Mucosa of stomach (tissue), 1 donor: ENCODE measurements at regions not wholly inside any gene's neighbourhood (a gene's known extent, or its start where the extent isn't known, plus 50 kb on each side); places are given as distances from the start of the nearest gene placed in this dataset.

Source experiments
- H3K27me3 ChIP-seq: one replicate; pipeline ENCODE4 v1.7.0; 2013; ENCODE audit warnings: mild to moderate bottlenecking, low read length; ENCODE audit not compliant: control insufficient read depth, insufficient read depth
- H3K36me3 ChIP-seq: one replicate; pipeline ENCODE4 v1.7.0; 2013; ENCODE audit warnings: low read length; ENCODE audit not compliant: control insufficient read depth, insufficient read depth
- H3K4me1 ChIP-seq: one replicate; pipeline ENCODE4 v1.7.0; 2013; ENCODE audit warnings: mild to moderate bottlenecking, low read length; ENCODE audit not compliant: control insufficient read depth, insufficient read depth
- H3K4me3 ChIP-seq: one replicate; pipeline ENCODE4 v1.7.0; 2013; ENCODE audit warnings: low read length
- H3K9ac ChIP-seq: one replicate; pipeline ENCODE4 v1.7.0; 2013; ENCODE audit warnings: mild to moderate bottlenecking, low read length, moderate library complexity
- H3K9me3 ChIP-seq: one replicate; pipeline ENCODE4 v1.7.0; 2013; ENCODE audit warnings: mild to moderate bottlenecking, low read length, moderate library complexity; ENCODE audit not compliant: control insufficient read depth
- donor health status: Pancreatic carcinoma.

GRCh38 chr14:82740547-82740946 is 1206.9 kb upstream of the SEL1L start:
- Histone ChIP-seq H3K27me3 (no peaks in the 10 kb centered on the region), H3K36me3 (no peaks in the 10 kb centered on the region), H3K4me3 (no peak overlapping the region), H3K4me1 (no peaks in the 10 kb centered on the region), H3K9ac (no peak overlapping the region), H3K9me3 (no peaks in the 10 kb centered on the region)

- Histone ChIP-seq H3K27me3 (no peaks in the 10 kb centered on the region), H3K4me3 (no peak overlapping the region), H3K9me3 (no peaks in the 10 kb centered on the region), H3K36me3 (no peaks in the 10 kb centered on the region), H3K4me1 (no peaks in the 10 kb centered on the region), H3K9ac (no peak overlapping the region)
These were observed 1221.8 kb upstream of the SEL1L start for GRCh38 chr14:82755476-82755875.

- Histone ChIP-seq H3K27me3 (no peaks in the 10 kb centered on the region), H3K36me3 (no peaks in the 10 kb centered on the region), H3K4me1 (no peaks in the 10 kb centered on the region), H3K9me3 (no peaks in the 10 kb centered on the region), H3K4me3 (no peak overlapping the region), H3K9ac (no peak overlapping the region)
These were observed 1222.3 kb upstream of the SEL1L start for GRCh38 chr14:82755923-82756322.

- Histone ChIP-seq H3K27me3 (no peaks in the 10 kb centered on the region), H3K4me1 (no peaks in the 10 kb centered on the region), H3K36me3 (no peaks in the 10 kb centered on the region), H3K9ac (no peak overlapping the region), H3K9me3 (no peaks in the 10 kb centered on the region), H3K4me3 (no peak overlapping the region)
These were observed 1224.1 kb upstream of the SEL1L start for GRCh38 chr14:82757776-82758175.

- Histone ChIP-seq H3K9ac (no peak overlapping the region), H3K4me3 (no peak overlapping the region), H3K36me3 (no peaks in the 10 kb centered on the region), H3K4me1 (no peaks in the 10 kb centered on the region), H3K9me3 (no peaks in the 10 kb centered on the region), H3K27me3 (no peaks in the 10 kb centered on the region)
These were observed 1226.0 kb upstream of the SEL1L start for GRCh38 chr14:82759656-82760055.

GRCh38 chr14:82766123-82766522 is 1232.5 kb upstream of the SEL1L start:
- Histone ChIP-seq H3K4me3 (no peak overlapping the region), H3K9me3 (no peaks in the 10 kb centered on the region), H3K9ac (no peak overlapping the region), H3K27me3 (no peaks in the 10 kb centered on the region), H3K36me3 (no peaks in the 10 kb centered on the region), H3K4me1 (no peaks in the 10 kb centered on the region)

DNA sequence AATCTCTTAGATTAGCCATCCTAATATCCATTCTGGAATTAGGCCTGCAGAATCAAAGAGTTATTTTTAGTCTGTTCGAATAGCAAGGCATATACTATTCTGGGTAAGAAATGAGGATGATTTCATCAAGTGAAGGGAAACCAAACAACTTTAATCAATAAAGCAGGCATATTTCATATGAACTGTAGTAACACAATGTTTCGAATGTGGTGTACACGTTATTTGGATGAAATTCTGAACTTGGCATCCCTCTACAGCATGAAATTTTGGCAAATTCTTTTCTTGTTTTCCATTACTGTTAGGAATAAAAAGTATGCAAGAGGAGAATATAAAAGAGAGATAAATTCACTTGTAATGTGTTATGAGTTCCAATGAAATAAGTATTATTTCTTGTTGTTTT is 1233.3 kb upstream of the SEL1L start:
- Histone ChIP-seq H3K9me3 (no peaks in the 10 kb centered on the region), H3K4me1 (no peaks in the 10 kb centered on the region), H3K36me3 (no peaks in the 10 kb centered on the region), H3K4me3 (no peak overlapping the region), H3K27me3 (no peaks in the 10 kb centered on the region), H3K9ac (no peak overlapping the region)

DNA sequence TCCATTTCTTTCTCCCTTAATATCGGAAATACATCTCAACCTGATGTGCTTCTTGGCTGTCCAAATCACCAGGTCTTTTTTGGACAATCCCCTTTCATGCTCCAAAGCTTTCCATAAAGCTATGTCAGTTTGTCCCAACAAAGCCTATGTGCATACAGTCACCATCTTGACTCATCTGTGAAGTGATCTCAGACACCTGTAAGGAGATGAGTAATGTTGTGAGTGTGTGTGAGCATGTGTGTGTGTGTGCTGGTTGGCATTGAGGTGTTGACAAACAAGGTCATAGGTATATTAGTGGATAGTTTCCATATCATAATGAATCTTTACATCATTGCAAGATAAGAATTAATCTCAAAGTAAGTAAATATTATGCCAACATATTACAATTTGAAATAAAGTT is 1243.3 kb upstream of the SEL1L start:
- H3K27me3 ChIP-seq = no peaks in the 10 kb centered on the region
- H3K4me3 ChIP-seq = no peak overlapping the region
- no peaks in the 10 kb centered on the region for H3K4me1 ChIP-seq
- H3K9me3 ChIP-seq = no peaks in the 10 kb centered on the region
- no peaks in the 10 kb centered on the region for H3K36me3 ChIP-seq
- no peak overlapping the region for H3K9ac ChIP-seq

DNA sequence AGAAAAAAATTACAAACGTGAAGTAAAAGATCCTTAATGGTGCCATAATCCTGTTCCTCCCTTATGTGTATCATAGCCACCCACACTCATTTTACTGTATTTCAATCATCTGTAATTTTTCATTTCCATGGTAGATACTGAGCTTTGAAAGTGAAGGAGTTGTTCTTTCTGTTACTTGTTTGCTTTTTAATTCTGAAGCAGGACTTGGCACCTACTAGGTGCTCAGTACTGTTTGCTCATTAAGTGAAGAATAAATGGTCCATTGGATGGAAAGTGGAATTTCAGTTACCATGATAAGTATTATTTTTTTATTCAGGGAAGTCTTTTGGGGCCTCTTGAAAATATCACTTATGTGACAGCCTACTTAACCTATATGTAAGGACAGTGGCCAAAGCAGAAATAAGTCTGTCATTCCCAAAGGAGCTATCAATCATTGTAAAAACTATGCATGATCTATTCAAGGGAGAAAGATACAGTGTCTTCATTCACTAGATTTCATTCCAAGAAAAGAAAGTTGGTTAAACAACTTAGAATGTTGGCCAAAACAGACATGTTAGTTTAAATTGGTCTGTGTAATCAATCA is 1244.4 kb upstream of the SEL1L start:
- Histone ChIP-seq H3K4me3 (no peak overlapping the region), H3K27me3 (no peaks in the 10 kb centered on the region), H3K4me1 (no peaks in the 10 kb centered on the region), H3K9me3 (no peaks in the 10 kb centered on the region), H3K36me3 (no peaks in the 10 kb centered on the region), H3K9ac (no peak overlapping the region)

DNA sequence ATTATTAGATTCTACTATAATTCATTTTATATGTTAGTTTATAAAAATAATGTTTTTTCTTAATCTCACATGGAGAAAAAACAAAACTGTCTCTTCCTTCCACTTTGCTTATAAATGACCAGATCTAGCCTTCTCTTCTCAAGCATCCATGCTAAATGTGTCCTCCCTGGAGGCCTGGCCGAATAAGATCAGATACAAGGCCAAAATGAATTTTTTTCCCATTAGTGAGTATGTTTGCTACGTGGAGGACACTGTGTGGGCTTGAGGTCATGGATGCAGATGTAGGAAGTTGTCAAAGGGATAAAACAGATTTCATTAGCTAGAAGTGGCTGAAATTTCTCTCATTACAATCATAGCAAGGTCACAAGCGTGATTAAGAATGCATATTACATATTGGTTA is 1244.9 kb upstream of the SEL1L start:
- Histone ChIP-seq H3K4me3 (no peak overlapping the region), H3K9ac (no peak overlapping the region), H3K36me3 (no peaks in the 10 kb centered on the region), H3K4me1 (no peaks in the 10 kb centered on the region), H3K9me3 (no peaks in the 10 kb centered on the region), H3K27me3 (no peaks in the 10 kb centered on the region)

DNA sequence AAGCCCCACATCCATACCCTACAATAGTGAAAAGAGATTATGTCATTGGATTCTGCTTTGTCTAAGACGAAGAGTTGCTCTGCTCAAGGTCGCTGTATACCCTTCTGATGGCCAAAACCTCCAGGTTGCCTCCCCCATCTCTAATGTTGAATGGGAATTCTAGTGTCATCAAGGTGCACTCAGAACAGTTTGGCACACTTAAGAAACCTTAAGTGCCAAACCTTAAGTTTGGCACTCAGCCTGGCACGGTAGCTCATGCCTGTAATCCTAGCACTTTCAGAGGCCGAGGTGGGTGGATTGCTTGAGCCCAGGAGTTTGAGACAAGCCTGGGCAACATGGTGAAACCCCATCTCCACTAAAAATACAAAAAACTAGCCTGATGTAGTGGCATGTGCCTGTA is 1245.6 kb upstream of the SEL1L start:
- Histone ChIP-seq H3K4me3 (no peak overlapping the region), H3K9me3 (no peaks in the 10 kb centered on the region), H3K27me3 (no peaks in the 10 kb centered on the region), H3K9ac (no peak overlapping the region), H3K4me1 (no peaks in the 10 kb centered on the region), H3K36me3 (no peaks in the 10 kb centered on the region)

DNA sequence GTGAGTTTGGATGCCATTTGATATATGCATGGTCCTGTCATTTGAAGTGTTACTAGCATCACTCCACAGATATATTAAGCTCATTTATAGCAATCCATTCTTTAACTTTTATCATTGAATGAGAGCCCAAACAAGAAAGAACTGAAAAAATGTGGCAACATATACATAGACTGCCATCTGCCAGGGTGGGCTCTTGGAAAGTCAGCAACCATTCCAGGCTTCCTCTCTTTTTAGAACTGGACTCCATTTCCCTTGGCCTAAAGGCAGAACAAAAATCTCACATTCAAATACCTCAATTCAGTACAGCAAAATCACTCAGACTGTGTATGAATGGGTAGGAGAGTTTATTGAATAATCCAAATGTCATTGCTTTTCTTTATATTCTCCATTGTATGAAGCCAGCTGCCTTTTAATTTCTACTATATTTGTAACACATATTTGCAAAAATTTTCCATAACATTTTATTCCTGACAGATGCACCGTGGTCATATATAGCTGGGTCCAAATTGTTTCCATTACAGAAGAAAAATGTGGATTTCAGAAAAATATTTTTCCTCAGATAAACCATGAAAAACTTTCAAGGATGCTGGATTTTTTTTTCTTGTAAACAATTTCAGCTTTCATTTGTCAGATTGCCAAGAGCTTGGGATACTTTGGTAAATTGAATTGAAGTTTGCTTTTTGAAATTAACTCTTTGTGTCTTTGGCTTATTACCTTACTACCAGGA is 1252.3 kb upstream of the SEL1L start:
- Histone ChIP-seq H3K27me3 (no peaks in the 10 kb centered on the region), H3K36me3 (no peaks in the 10 kb centered on the region), H3K4me3 (no peak overlapping the region), H3K4me1 (no peaks in the 10 kb centered on the region), H3K9me3 (no peaks in the 10 kb centered on the region), H3K9ac (no peak overlapping the region)

DNA sequence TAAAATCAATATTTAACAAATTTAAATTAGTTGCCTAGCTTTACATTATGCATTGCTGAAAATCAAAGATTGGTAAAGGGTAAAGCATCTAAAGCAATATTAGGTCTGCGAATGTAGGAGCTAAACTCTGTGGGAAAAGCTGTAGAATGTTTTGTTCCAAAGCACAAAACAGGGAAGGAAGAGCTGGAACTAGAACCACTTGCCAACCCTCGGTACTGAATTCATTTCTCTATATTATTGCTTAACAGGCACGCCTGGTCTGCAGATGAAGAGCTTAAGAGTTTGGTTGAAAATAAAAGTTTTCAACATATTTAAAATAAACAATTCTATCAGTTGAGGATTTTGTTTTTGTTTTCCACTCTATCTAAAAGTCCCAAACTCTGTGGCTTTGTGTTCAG is 1252.8 kb upstream of the SEL1L start:
- no peaks in the 10 kb centered on the region for H3K4me1 ChIP-seq
- H3K9ac ChIP-seq = no peak overlapping the region
- H3K27me3 ChIP-seq = no peaks in the 10 kb centered on the region
- no peaks in the 10 kb centered on the region for H3K9me3 ChIP-seq
- H3K36me3 ChIP-seq = no peaks in the 10 kb centered on the region
- H3K4me3 ChIP-seq = no peak overlapping the region
